HepG2 (cell line): ENCODE measurements at regions not wholly inside any gene's neighbourhood (a gene's known extent, or its start where the extent isn't known, plus 50 kb on each side); places are given as distances from the start of the nearest gene placed in this dataset.

ENCODE experiments used
- ATAC-seq: fragments of 200-7000 bp; cut with Tn5 transposase; 3 replicates; pipeline ENCODE4 v1.9.1; 2020; ENCODE audit warnings: mild to moderate bottlenecking, moderate library complexity
- BruUV-seq: library from RNA; stranded (reverse); fragments of 400-500 nt; replicated peaks from 2 replicates; lab custom pipeline; 2021; lab: Mats Ljungman, UMichigan
- CTCF ChIA-PET: fragments of 300-600 bp; formaldehyde crosslinking; extraction: SDS; loops from one replicate; lab custom pipeline; 2021; ENCODE audit warnings: low total read pairs, inconsistent platforms, low intra/inter-chr PET ratio; lab: Yijun Ruan, JAX
- POLR2A ChIA-PET: fragments of 350-600 bp; sonication (Branson Sonifier 250); formaldehyde crosslinking; loops from one replicate; lab custom pipeline; 2020; ENCODE audit warnings: antibody characterized with exemption, inconsistent platforms; lab: Yijun Ruan, JAX
- DNase-seq: peaks from one replicate; pipeline ENCODE4 v3.0.0-alpha.2; 2015; ENCODE audit warnings: low spot score
- FAIRE-seq: peaks from 3 replicates; lab custom pipeline; 2011; peaks lifted over from hg19 to GRCh38; lab: Jason Lieb, UNC
- H2AFZ ChIP-seq: one replicate; pipeline ENCODE4 v1.6.1; 2011; ENCODE audit warnings: low read length, inconsistent platforms
- H3K27ac ChIP-seq: fragments of 300-600 bp; 3 replicates; pipeline ENCODE4 v1.8.0; 2011; ENCODE audit warnings: mixed run types, mild to moderate bottlenecking, mixed read lengths, low read length, inconsistent platforms; ENCODE audit not compliant: insufficient read depth; ENCODE audit errors: extremely low read length
- H3K27me3 ChIP-seq, 2 experiments: fragments of 200-600 bp in 1 of 2; 2 replicates in 1 of 2; 3 replicates in 1 of 2; pipeline versions ENCODE4 v1.6.0 to v1.8.0; 2011; ENCODE audit warnings: low read length in 2 of 2, mild to moderate bottlenecking in 2 of 2, moderate library complexity in 2 of 2, inconsistent platforms in 1 of 2; ENCODE audit not compliant: insufficient read depth in 2 of 2, control insufficient read depth in 1 of 2
- H3K36me3 ChIP-seq, 2 experiments: fragments of 200-600 bp in 1 of 2; replicated peaks in 1 of 2; 2 replicates in 1 of 2; 3 replicates in 1 of 2; pipeline versions ENCODE4 v1.5.1 to v1.8.0; 2011; ENCODE audit warnings: low read length in 2 of 2, inconsistent platforms in 1 of 2; ENCODE audit not compliant: insufficient read depth in 2 of 2, control insufficient read depth in 1 of 2
- H3K4me1 ChIP-seq: 2 replicates; pipeline ENCODE4 v1.5.1; 2012; ENCODE audit warnings: low read length, inconsistent platforms; ENCODE audit not compliant: insufficient read depth
- H3K4me2 ChIP-seq: 2 replicates; pipeline ENCODE4 v1.6.0; 2011; ENCODE audit warnings: low read depth, low read length, inconsistent platforms
- H3K4me3 ChIP-seq, 3 experiments: fragments of 200-600 bp in 1 of 3; sonication (generic), shearing (Covaris generic) in 1 of 3; replicated peaks in 1 of 3; 2 replicates each; pipeline ENCODE4 v1.5.1; 2011 to 2016; ENCODE audit warnings: low read length in 3 of 3, inconsistent platforms in 2 of 3, low read depth in 2 of 3, mild to moderate bottlenecking in 2 of 3, control low read depth in 1 of 3, mixed read lengths in 1 of 3; ENCODE audit not compliant: insufficient read depth in 1 of 3
- H3K79me2 ChIP-seq: one replicate; pipeline ENCODE4 v1.6.1; 2011; ENCODE audit warnings: low read length, inconsistent platforms; ENCODE audit not compliant: insufficient read depth
- H3K9ac ChIP-seq: 2 replicates; pipeline ENCODE4 v1.6.0; 2011; ENCODE audit warnings: mild to moderate bottlenecking, low read depth, low read length, inconsistent platforms; ENCODE audit not compliant: insufficient read depth
- H3K9me3 ChIP-seq: 2 replicates; pipeline ENCODE4 v1.5.1; 2012; ENCODE audit warnings: mild to moderate bottlenecking, low read length
- H4K20me1 ChIP-seq: 2 replicates; pipeline ENCODE4 v1.6.0; 2011; ENCODE audit warnings: inconsistent platforms, mild to moderate bottlenecking, low read length, moderate library complexity; ENCODE audit not compliant: insufficient read depth
- ADNP ChIP-seq: sonication (generic); formaldehyde crosslinking; IDR thresholded peaks from 2 replicates; pipeline ENCODE4 v1.4.0; 2020; ENCODE audit warnings: missing genetic modification reagents
- CEBPB ChIP-seq: IDR thresholded peaks from 2 replicates; pipeline ENCODE4 v1.6.1; 2011; ENCODE audit warnings: low read depth, low read length, improper control_type of control experiment, borderline replicate concordance
- HHEX ChIP-seq: IDR thresholded peaks from 2 replicates; pipeline ENCODE4 v1.6.1; 2016; ENCODE audit warnings: control low read depth
- HMG20B ChIP-seq: conservative IDR thresholded peaks from 2 replicates; pipeline ENCODE4 v1.6.1; 2016; ENCODE audit warnings: missing genetic modification reagents, missing compliant biosample characterization
- NAIF1 ChIP-seq: sonication (generic); formaldehyde crosslinking; IDR thresholded peaks from 2 replicates; pipeline ENCODE4 v1.5.0; 2020; ENCODE audit warnings: mild to moderate bottlenecking, missing genetic modification reagents, borderline replicate concordance
- NFKBIZ ChIP-seq: IDR thresholded peaks from 2 replicates; pipeline ENCODE4 v1.6.1; 2018; ENCODE audit warnings: missing genetic modification reagents, missing compliant biosample characterization
- RBAK ChIP-seq: sonication (generic); formaldehyde crosslinking; IDR thresholded peaks from 2 replicates; pipeline ENCODE4 v1.5.1; 2020; ENCODE audit warnings: mild to moderate bottlenecking, missing genetic modification reagents
- RNF2 ChIP-seq: fragments of 450-650 bp; conservative IDR thresholded peaks from 2 replicates; pipeline ENCODE4 v1.6.1; 2016; ENCODE audit warnings: low read depth
- TEAD3 ChIP-seq: optimal IDR thresholded peaks from 2 replicates; pipeline ENCODE3; 2016; ENCODE audit warnings: borderline replicate concordance
- TSC22D2 ChIP-seq: sonication (generic); formaldehyde crosslinking; IDR thresholded peaks from 2 replicates; pipeline ENCODE4 v1.5.1; 2020; ENCODE audit warnings: missing genetic modification reagents, mild to moderate bottlenecking, borderline replicate concordance
- XBP1 ChIP-seq: sonication (generic); formaldehyde crosslinking; IDR thresholded peaks from 2 replicates; pipeline ENCODE4 v1.5.0; 2020; ENCODE audit warnings: missing genetic modification reagents
- ZNF101 ChIP-seq: sonication (generic); formaldehyde crosslinking; IDR thresholded peaks from 2 replicates; pipeline ENCODE4 v1.4.0; 2020; ENCODE audit warnings: mild to moderate bottlenecking, low read depth, missing genetic modification reagents, borderline replicate concordance
- ZZZ3 ChIP-seq: sonication (generic); formaldehyde crosslinking; IDR thresholded peaks from 2 replicates; pipeline ENCODE4 v1.4.0; 2020; ENCODE audit warnings: missing genetic modification reagents, mild to moderate bottlenecking, borderline replicate concordance
- WGBS: methylation state at CpG from one replicate; pipeline ENCODE4 v1.1.6; 2017; ENCODE audit warnings: low lambda C conversion rate; 5-methylcytosine and 5-hydroxymethylcytosine counted together
- in situ Hi-C: cut with HindIII; loops from 2 replicates; pipeline ENCODE4 v1.10.0; 2017; ENCODE audit warnings: low pct_unique_long_range_greater_than_20kb; ENCODE audit not compliant: extremely low pct_ligation_motif_present
- intact Hi-C: fragments of 100-400 bp; cut with micrococcal nuclease; formaldehyde crosslinking; loops from one replicate; pipeline ENCODE4 v1.10.0; 2022; ENCODE audit not compliant: unreplicated experiment
- TF ChIP-seq, protein P1 (sequence below): conservative IDR thresholded peaks from 2 replicates; pipeline ENCODE4 v1.6.1; 2018; ENCODE audit warnings: missing genetic modification reagents
- TF ChIP-seq, protein P2 (sequence below): sonication (generic); formaldehyde crosslinking; IDR thresholded peaks from 2 replicates; pipeline ENCODE4 v1.4.0; 2020; ENCODE audit warnings: missing genetic modification reagents
- TF ChIP-seq, protein P3 (sequence below): fragments of 450-650 bp; IDR thresholded peaks from 2 replicates; pipeline ENCODE4 v1.6.1; 2017

DNA sequence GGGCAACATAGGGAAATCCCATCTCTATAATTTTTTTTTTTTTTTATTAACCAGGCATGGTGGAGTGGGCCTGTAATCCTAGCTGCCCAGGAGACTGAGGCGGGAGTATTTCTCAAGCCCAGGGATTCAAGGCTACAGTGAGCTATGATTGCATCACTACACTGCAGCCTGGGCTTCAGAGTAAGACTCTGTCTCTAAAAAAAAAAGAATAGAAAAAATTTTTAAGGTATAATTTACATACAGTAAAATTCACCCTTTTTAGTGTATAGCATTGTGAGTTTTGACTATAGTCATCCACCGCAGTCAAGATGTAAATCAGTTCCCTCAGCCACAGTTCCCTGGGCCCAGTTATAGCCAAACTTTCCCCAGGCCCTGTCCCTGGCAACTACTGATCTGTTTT is 57.1 kb upstream of the MSH6 start:
- H3K79me2 ChIP-seq = no peaks in the 10 kb centered on the region
- H3K27ac ChIP-seq = no peak overlapping the region
- BruUV-seq = no TSS peak
- 0 out of 3 replicates have a peak, but pooled peaks have one; percentile 30 for ATAC-seq
- POLR2A ChIA-PET = no interaction called here
- CTCF ChIA-PET = no interaction called here
- no peak for FAIRE-seq
- H3K4me1 ChIP-seq = no peaks in the 10 kb centered on the region
- in situ Hi-C loops = no loop called here
- H3K36me3 ChIP-seq = no peaks in the 10 kb centered on the region
- WGBS = 48% methylated on average over 2 of the region's 2 CpGs
- no peak overlapping the region for H3K9ac ChIP-seq
- TF ChIP-seq CEBPB = peak; percentile 79
- TF ChIP-seq, protein P1, sequence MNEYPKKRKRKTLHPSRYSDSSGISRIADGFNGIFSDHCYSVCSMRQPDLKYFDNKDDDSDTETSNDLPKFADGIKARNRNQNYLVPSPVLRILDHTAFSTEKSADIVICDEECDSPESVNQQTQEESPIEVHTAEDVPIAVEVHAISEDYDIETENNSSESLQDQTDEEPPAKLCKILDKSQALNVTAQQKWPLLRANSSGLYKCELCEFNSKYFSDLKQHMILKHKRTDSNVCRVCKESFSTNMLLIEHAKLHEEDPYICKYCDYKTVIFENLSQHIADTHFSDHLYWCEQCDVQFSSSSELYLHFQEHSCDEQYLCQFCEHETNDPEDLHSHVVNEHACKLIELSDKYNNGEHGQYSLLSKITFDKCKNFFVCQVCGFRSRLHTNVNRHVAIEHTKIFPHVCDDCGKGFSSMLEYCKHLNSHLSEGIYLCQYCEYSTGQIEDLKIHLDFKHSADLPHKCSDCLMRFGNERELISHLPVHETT = no peak
- H3K4me2 ChIP-seq = no peak overlapping the region
- H3K4me3 ChIP-seq = no peak overlapping the region
- H3K9me3 ChIP-seq = 0 out of 2 replicates have a peak, but pooled peaks cover 4% of the 10 kb centered on the region
- H4K20me1 ChIP-seq = no peaks in the 10 kb centered on the region
- intact Hi-C loops = no loop called here
- H3K27me3 ChIP-seq = peaks cover 0 to 4% of the 10 kb centered on the region in 2 experiments; a peak in 1 of 5 replicates
- DNase-seq = no peak
- H2AFZ ChIP-seq = no peak overlapping the region

DNA sequence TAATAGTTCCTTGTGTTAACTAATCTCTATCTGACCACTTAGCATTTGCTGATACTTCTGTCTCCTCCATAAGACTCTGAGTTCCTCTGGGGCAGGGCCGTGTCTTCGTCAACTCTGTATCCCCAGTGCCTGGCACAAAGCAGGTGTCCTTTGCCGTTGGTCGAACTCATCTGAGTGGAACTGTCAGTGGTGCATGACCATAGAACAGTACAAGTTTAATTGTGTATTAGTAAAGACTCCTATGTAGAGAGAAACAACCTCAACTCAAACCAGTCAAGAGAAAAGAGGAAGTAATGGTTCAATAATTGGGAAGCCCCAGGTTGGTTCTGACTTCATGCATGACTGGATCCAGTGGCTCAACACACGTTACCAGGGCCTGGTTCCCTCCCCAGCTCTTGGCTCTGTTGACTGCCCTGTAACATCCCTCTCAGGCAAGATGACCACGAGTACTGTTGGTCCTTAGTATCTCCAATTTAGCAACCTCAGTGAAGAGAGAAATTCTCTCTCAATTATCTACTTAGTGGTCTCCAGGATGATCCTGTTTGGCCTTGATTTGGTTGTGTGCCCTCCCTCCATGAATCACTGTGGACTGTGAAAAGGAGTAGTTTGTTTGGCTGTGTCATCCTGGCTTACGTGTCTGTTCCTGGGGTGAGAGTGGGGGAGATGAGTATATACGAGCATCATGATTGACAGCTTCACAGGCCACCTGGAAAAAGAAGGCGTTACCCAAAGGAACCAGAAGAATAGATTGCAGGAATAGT is 58.5 kb upstream of the MSH6 start:
- intact Hi-C loops (no loop called here), in situ Hi-C loops (no loop called here)
- Histone ChIP-seq H3K79me2 (no peaks in the 10 kb centered on the region), H3K4me1 (no peaks in the 10 kb centered on the region), H2AFZ (no peak overlapping the region), H4K20me1 (no peaks in the 10 kb centered on the region), H3K27ac (no peak overlapping the region), H3K36me3 (no peaks in the 10 kb centered on the region), H3K27me3 (peaks cover 0 to 4% of the 10 kb centered on the region in 2 experiments; a peak in 1 of 5 replicates), H3K9ac (no peak overlapping the region), H3K4me2 (no peak overlapping the region), H3K4me3 (no peak overlapping the region), H3K9me3 (0 out of 2 replicates have a peak, but pooled peaks cover 2% of the 10 kb centered on the region)
- FAIRE-seq (no peak), ATAC-seq (no peak; the same call in 1 of the 3 replicates), DNase-seq (no peak)
- 33% methylated on average over 9 of the region's 9 CpGs for WGBS
- CTCF ChIA-PET = no interaction called here
- BruUV-seq = no TSS peak
- POLR2A ChIA-PET = no interaction called here
- TF ChIP-seq RNF2 = no peak
- TF ChIP-seq, protein P2, sequence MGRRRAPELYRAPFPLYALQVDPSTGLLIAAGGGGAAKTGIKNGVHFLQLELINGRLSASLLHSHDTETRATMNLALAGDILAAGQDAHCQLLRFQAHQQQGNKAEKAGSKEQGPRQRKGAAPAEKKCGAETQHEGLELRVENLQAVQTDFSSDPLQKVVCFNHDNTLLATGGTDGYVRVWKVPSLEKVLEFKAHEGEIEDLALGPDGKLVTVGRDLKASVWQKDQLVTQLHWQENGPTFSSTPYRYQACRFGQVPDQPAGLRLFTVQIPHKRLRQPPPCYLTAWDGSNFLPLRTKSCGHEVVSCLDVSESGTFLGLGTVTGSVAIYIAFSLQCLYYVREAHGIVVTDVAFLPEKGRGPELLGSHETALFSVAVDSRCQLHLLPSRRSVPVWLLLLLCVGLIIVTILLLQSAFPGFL (CRISPR knock-in tag) = no peak
- TF ChIP-seq HMG20B (CRISPR knock-in tag) = no peak
- TF ChIP-seq, protein P3, sequence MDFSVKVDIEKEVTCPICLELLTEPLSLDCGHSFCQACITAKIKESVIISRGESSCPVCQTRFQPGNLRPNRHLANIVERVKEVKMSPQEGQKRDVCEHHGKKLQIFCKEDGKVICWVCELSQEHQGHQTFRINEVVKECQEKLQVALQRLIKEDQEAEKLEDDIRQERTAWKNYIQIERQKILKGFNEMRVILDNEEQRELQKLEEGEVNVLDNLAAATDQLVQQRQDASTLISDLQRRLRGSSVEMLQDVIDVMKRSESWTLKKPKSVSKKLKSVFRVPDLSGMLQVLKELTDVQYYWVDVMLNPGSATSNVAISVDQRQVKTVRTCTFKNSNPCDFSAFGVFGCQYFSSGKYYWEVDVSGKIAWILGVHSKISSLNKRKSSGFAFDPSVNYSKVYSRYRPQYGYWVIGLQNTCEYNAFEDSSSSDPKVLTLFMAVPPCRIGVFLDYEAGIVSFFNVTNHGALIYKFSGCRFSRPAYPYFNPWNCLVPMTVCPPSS = no peak
- no peak for TF ChIP-seq ZZZ3 (CRISPR knock-in tag)
- TF ChIP-seq NAIF1 = no peak
- TF ChIP-seq RBAK (CRISPR knock-in tag) = no peak
- TF ChIP-seq XBP1 (CRISPR knock-in tag) = no peak
- no peak for TF ChIP-seq TSC22D2 (CRISPR knock-in tag)
- TF ChIP-seq NFKBIZ (CRISPR knock-in tag) = no peak
- TF ChIP-seq ADNP (CRISPR knock-in tag) = no peak
- no peak for TF ChIP-seq HHEX (CRISPR knock-in tag)
- TF ChIP-seq TEAD3 (CRISPR knock-in tag) = no peak
- no peak for TF ChIP-seq ZNF101
